Right cardiac atrium (tissue), 5 donors: ENCODE measurements at regions not wholly inside any gene's neighbourhood (a gene's known extent, or its start where the extent isn't known, plus 50 kb on each side); places are given as distances from the start of the nearest gene placed in this dataset.

Experiments
- ATAC-seq, 2 donors: fragments of 200-7000 bp; cut with Tn5 transposase; one replicate each; pipeline versions ENCODE4 v1.8.0 to v1.9.1; 2020; ENCODE audit warnings: moderate library complexity in 2 of 2, mild to moderate bottlenecking in 1 of 2
- DNase-seq, 3 donors: peaks; one replicate each; pipeline ENCODE4 v3.0.0-alpha.2; 2020
- H3K27ac ChIP-seq: one replicate; pipeline ENCODE4 v1.5.1; 2013; ENCODE audit warnings: mild to moderate bottlenecking, low read length, control low read depth, moderate library complexity
- H3K27me3 ChIP-seq: one replicate; pipeline ENCODE4 v1.6.1; 2013; ENCODE audit not compliant: control insufficient read depth, insufficient read depth
- H3K4me1 ChIP-seq: one replicate; pipeline ENCODE4 v1.6.1; 2013; ENCODE audit warnings: low read length; ENCODE audit not compliant: control insufficient read depth, insufficient read depth
- H3K4me3 ChIP-seq: one replicate; pipeline ENCODE4 v1.5.1; 2013; ENCODE audit warnings: low read length, control low read depth
- H3K9me3 ChIP-seq: one replicate; pipeline ENCODE4 v1.6.1; 2013; ENCODE audit warnings: low read length; ENCODE audit not compliant: control insufficient read depth
- whole genome bisulfite sequencing: extraction: QIAGEN DNeasy Blood & Tissue Kit; methylation state at CpG from one replicate; pipeline ENCODE4 v1.1.7; 2013; 5-methylcytosine and 5-hydroxymethylcytosine counted together
- intact Hi-C, 4 donors: fragments of 100-400 bp; cut with DNase I; formaldehyde crosslinking; loops; one replicate each; pipeline versions ENCODE4 v1.11.0 to v1.14.0; 2022 to 2023
- donor health status: healthy with polysubstance abuse.
- donor health status: DM: no; HTN: yes; CAD: no.
- donor health status: DM: no; HTN: no; CAD: no.
- donor health status: DM: no; HTN: yes; CAD: no; lungs with severe emphysema.
- donor health status: DM: yes; HTN: yes; CAD: no.

- no peak for ATAC-seq
- intact Hi-C loops, result no loop called here
- Histone ChIP-seq H3K9me3 (no peaks in the 10 kb centered on the region), H3K4me3 (no peak overlapping the region), H3K27ac (no peak overlapping the region), H3K27me3 (no peaks in the 10 kb centered on the region), H3K4me1 (no peaks in the 10 kb centered on the region)
- DNase-seq, result no peak
- WGBS, result 68% methylated on average over 1 of the region's 1 CpG
These were observed 306.4 kb downstream of the SLCO4C1 start for GRCh38 chr5:101989659-101990058.

GRCh38 chr5:101977729-101978345, 318.2 kb downstream of the SLCO4C1 start:
- Histone ChIP-seq H3K4me1 (no peaks in the 10 kb centered on the region), H3K27ac (no peak overlapping the region), H3K27me3 (no peaks in the 10 kb centered on the region), H3K4me3 (no peak overlapping the region), H3K9me3 (no peaks in the 10 kb centered on the region)
- no peak for DNase-seq
- 0% methylated on average over 1 of the region's 1 CpG for WGBS
- ATAC-seq, result no peak
- intact Hi-C loops, result no loop called here

GRCh38 chr5:101976933-101977332, 319.2 kb downstream of the SLCO4C1 start:
- no peaks in the 10 kb centered on the region for H3K4me1 ChIP-seq
- ATAC-seq (no peak), DNase-seq (no peak)
- no peak overlapping the region for H3K4me3 ChIP-seq
- H3K27ac ChIP-seq, result no peak overlapping the region
- no peaks in the 10 kb centered on the region for H3K27me3 ChIP-seq
- intact Hi-C loops, result no loop called here
- no peaks in the 10 kb centered on the region for H3K9me3 ChIP-seq

GRCh38 chr5:101969742-101970141, 326.3 kb downstream of the SLCO4C1 start:
- WGBS, result 58% methylated on average over 1 of the region's 1 CpG
- Histone ChIP-seq H3K27me3 (no peaks in the 10 kb centered on the region), H3K9me3 (no peaks in the 10 kb centered on the region), H3K4me3 (no peak overlapping the region), H3K4me1 (no peaks in the 10 kb centered on the region), H3K27ac (no peak overlapping the region)
- DNase-seq (no peak), ATAC-seq (no peak)
- intact Hi-C loops, result no loop called here

GRCh38 chr5:101966476-101966875, 329.6 kb downstream of the SLCO4C1 start:
- DNase-seq (no peak), ATAC-seq (no peak)
- Histone ChIP-seq H3K27ac (no peak overlapping the region), H3K9me3 (no peaks in the 10 kb centered on the region), H3K4me3 (no peak overlapping the region), H3K4me1 (no peaks in the 10 kb centered on the region), H3K27me3 (no peaks in the 10 kb centered on the region)
- 82% methylated on average over 2 of the region's 2 CpGs for WGBS
- intact Hi-C loops, result no loop called here

GRCh38 chr5:101955891-101956290, 340.2 kb downstream of the SLCO4C1 start:
- intact Hi-C loops, result no loop called here
- no peaks in the 10 kb centered on the region for H3K4me1 ChIP-seq
- ATAC-seq, result no peak
- DNase-seq, result no peak
- 71% methylated on average over 1 of the region's 1 CpG for WGBS
- no peak overlapping the region for H3K4me3 ChIP-seq
- no peak overlapping the region for H3K27ac ChIP-seq
- H3K9me3 ChIP-seq, result no peaks in the 10 kb centered on the region
- H3K27me3 ChIP-seq, result no peaks in the 10 kb centered on the region

GRCh38 chr5:101950019-101950418, 346.1 kb downstream of the SLCO4C1 start:
- intact Hi-C loops, result no loop called here
- H3K27me3 ChIP-seq, result no peaks in the 10 kb centered on the region
- no peak overlapping the region for H3K4me3 ChIP-seq
- no peak for DNase-seq
- no peak overlapping the region for H3K27ac ChIP-seq
- H3K9me3 ChIP-seq, result no peaks in the 10 kb centered on the region
- no peak for ATAC-seq
- no peaks in the 10 kb centered on the region for H3K4me1 ChIP-seq

GRCh38 chr5:101948615-101949014, 347.5 kb downstream of the SLCO4C1 start:
- ATAC-seq (no peak), DNase-seq (no peak)
- H3K27ac ChIP-seq, result no peak overlapping the region
- H3K4me1 ChIP-seq, result no peaks in the 10 kb centered on the region
- intact Hi-C loops, result no loop called here
- H3K9me3 ChIP-seq, result no peaks in the 10 kb centered on the region
- no peak overlapping the region for H3K4me3 ChIP-seq
- 88% methylated on average over 1 of the region's 1 CpG for WGBS
- H3K27me3 ChIP-seq, result no peaks in the 10 kb centered on the region

- 29% methylated on average over 1 of the region's 1 CpG for WGBS
- no peak overlapping the region for H3K4me3 ChIP-seq
- ATAC-seq (no peak), DNase-seq (no peak)
- no peaks in the 10 kb centered on the region for H3K9me3 ChIP-seq
- intact Hi-C loops, result no loop called here
- H3K4me1 ChIP-seq, result no peaks in the 10 kb centered on the region
- H3K27me3 ChIP-seq, result no peaks in the 10 kb centered on the region
- H3K27ac ChIP-seq, result no peak overlapping the region
These were observed 352.3 kb downstream of the SLCO4C1 start for GRCh38 chr5:101943784-101944183.

GRCh38 chr5:101942321-101942882, 353.7 kb downstream of the SLCO4C1 start:
- H3K9me3 ChIP-seq, result no peaks in the 10 kb centered on the region
- intact Hi-C loops, result no loop called here
- DNase-seq, result no peak
- WGBS, result 46% methylated on average over 8 of the region's 8 CpGs
- ATAC-seq, result no peak
- H3K27me3 ChIP-seq, result no peaks in the 10 kb centered on the region
- no peak overlapping the region for H3K4me3 ChIP-seq
- H3K27ac ChIP-seq, result no peak overlapping the region
- H3K4me1 ChIP-seq, result no peaks in the 10 kb centered on the region

- H3K27ac ChIP-seq, result no peak overlapping the region
- intact Hi-C loops, result no loop called here
- ATAC-seq (no peak), DNase-seq (no peak)
- no peaks in the 10 kb centered on the region for H3K27me3 ChIP-seq
- WGBS, result 69% methylated on average over 2 of the region's 2 CpGs
- H3K9me3 ChIP-seq, result no peaks in the 10 kb centered on the region
- H3K4me1 ChIP-seq, result no peaks in the 10 kb centered on the region
- no peak overlapping the region for H3K4me3 ChIP-seq
These were observed 359.0 kb downstream of the SLCO4C1 start for GRCh38 chr5:101937041-101937440.

- no peaks in the 10 kb centered on the region for H3K9me3 ChIP-seq
- intact Hi-C loops, result no loop called here
- no peak overlapping the region for H3K27ac ChIP-seq
- no peak for ATAC-seq
- no peak for DNase-seq
- H3K4me1 ChIP-seq, result no peaks in the 10 kb centered on the region
- no peak overlapping the region for H3K4me3 ChIP-seq
- H3K27me3 ChIP-seq, result no peaks in the 10 kb centered on the region
These were observed 361.0 kb downstream of the SLCO4C1 start for GRCh38 chr5:101935086-101935485.
